Activated T-cell treated with anti-CD3 and anti-CD28 coated beads for 4 hours (primary cell): ENCODE measurements at regions not wholly inside any gene's neighbourhood (a gene's known extent, or its start where the extent isn't known, plus 50 kb on each side); places are given as distances from the start of the nearest gene placed in this dataset.

ENCODE experiments used
- DNase-seq: peaks from one replicate; pipeline ENCODE4 v3.0.0-alpha.2; 2020

GRCh38 chrX:5278908-5279307 is 949.8 kb downstream of the NLGN4X start:
- no peak for DNase-seq

- DNase-seq, result no peak
Measured at GRCh38 chrX:5265324-5265850, 963.3 kb downstream of the NLGN4X start.

- no peak for DNase-seq
Measured at GRCh38 chrX:5250106-5250505, 978.6 kb downstream of the NLGN4X start.

- no peak for DNase-seq
Measured at GRCh38 chrX:5242091-5242790, 986.4 kb downstream of the NLGN4X start.

GRCh38 chrX:5236749-5237148 is 991.9 kb downstream of the NLGN4X start:
- no peak for DNase-seq

GRCh38 chrX:5236096-5236495 is 992.6 kb downstream of the NLGN4X start:
- DNase-seq, result no peak

- DNase-seq, result no peak
Measured at GRCh38 chrX:5233830-5234229, 994.8 kb downstream of the NLGN4X start.

GRCh38 chrX:5220421-5220820 is 1008.2 kb downstream of the NLGN4X start:
- DNase-seq, result no peak

GRCh38 chrX:5194806-5195205 is 1033.9 kb downstream of the NLGN4X start:
- DNase-seq, result no peak

GRCh38 chrX:5180135-5180741 is 1048.4 kb downstream of the NLGN4X start:
- no peak for DNase-seq

GRCh38 chrX:5176766-5177165 is 1051.9 kb downstream of the NLGN4X start:
- no peak for DNase-seq

- DNase-seq, result no peak
Measured at GRCh38 chrX:5163663-5164062, 1065.0 kb downstream of the NLGN4X start.

GRCh38 chrX:5155301-5155700 is 1073.4 kb downstream of the NLGN4X start:
- no peak for DNase-seq

GRCh38 chrX:5145957-5146356 is 1082.7 kb downstream of the NLGN4X start:
- no peak for DNase-seq

- no peak for DNase-seq
Measured at GRCh38 chrX:5142644-5143043, 1086.0 kb downstream of the NLGN4X start.

- no peak for DNase-seq
Measured at GRCh38 chrX:5122181-5122678, 1106.4 kb downstream of the NLGN4X start.

- DNase-seq, result no peak
Measured at GRCh38 chrX:5117816-5118215, 1110.9 kb downstream of the NLGN4X start.

GRCh38 chrX:5113128-5113527 is 1115.5 kb downstream of the NLGN4X start:
- no peak for DNase-seq

- DNase-seq, result no peak
Measured at GRCh38 chrX:5100004-5100403, 1128.7 kb downstream of the NLGN4X start.

GRCh38 chrX:5086388-5086787 is 1142.3 kb downstream of the NLGN4X start:
- DNase-seq, result no peak

GRCh38 chrX:5084279-5084678 is 1144.4 kb downstream of the NLGN4X start:
- no peak for DNase-seq

- DNase-seq, result no peak
Measured at GRCh38 chrX:5082705-5083104, 1146.0 kb downstream of the NLGN4X start.

GRCh38 chrX:5080791-5081190 is 1147.9 kb downstream of the NLGN4X start:
- DNase-seq, result no peak

GRCh38 chrX:5068550-5068949 is 1160.1 kb downstream of the NLGN4X start:
- no peak for DNase-seq
